ENCODE measurements at regions not wholly inside any gene's neighbourhood (a gene's known extent, or its start where the extent isn't known, plus 50 kb on each side); places are given as distances from the start of the nearest gene placed in this dataset.

DNA sequence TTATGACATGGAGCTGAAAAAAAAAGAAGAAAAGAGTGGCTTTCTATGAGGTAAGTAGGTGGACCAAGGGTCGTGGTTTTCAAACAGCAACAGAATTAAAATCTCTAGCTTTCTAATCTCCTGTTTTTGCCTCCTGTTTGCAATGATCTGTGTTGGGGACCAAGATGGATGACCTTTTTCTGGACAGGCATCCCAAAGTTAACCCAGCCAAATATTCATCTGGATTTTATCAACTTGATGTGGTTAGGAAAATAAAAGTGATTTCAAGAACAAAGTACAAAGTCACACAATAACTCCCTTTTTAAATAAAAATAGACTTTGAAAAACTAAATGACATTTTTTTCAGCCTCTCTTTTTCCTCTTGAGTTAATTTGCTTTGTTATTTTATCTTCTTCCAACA, 282.1 kb upstream of the PRDM1 start:
- H3K4me3 ChIP-seq (replicated peaks in 1 of 3; ENCODE audit: insufficient read depth in 1 of 3, low read depth in 1 of 3, low read length in 3 of 3), result no peak overlapping the region
- H3K9me1 ChIP-seq (replicated peaks; ENCODE audit: control insufficient read depth, extremely low read depth, insufficient read depth, low read length), result no peaks in the 10 kb centered on the region
- no peaks in the 10 kb centered on the region for H4K20me1 ChIP-seq (replicated peaks; ENCODE audit: control insufficient read depth, extremely low read depth, insufficient read depth, low read length)
- BruUV-seq (replicated peaks), result no TSS peak
- no peaks in the 10 kb centered on the region for H3K36me3 ChIP-seq (ENCODE audit: control insufficient read depth in 2 of 2, extremely low read depth in 1 of 2, insufficient read depth in 2 of 2, low read length in 2 of 2)
- no peaks in the 10 kb centered on the region for H3K79me2 ChIP-seq (ENCODE audit: control insufficient read depth, insufficient read depth, low read length)
- TF ChIP-seq EZH2 (IDR thresholded peaks at IDR 0.05; ENCODE audit: borderline replicate concordance, low read depth, low read length, severe bottlenecking) (no peak), POLR2AphosphoS5 (IDR thresholded peaks at IDR 0.05; ENCODE audit: insufficient read depth, low read depth, low read length) (no peak), POLR2A (IDR thresholded peaks at IDR 0.05; ENCODE audit: low read depth, low read length) (no peak), FOS (IDR thresholded peaks at IDR 0.05; ENCODE audit: borderline replicate concordance, insufficient read depth, low read length) (no peak), MYC (IDR thresholded peaks at IDR 0.05; ENCODE audit: low read depth, low read length) (no peak)
- TF ChIP-seq, protein P1, sequence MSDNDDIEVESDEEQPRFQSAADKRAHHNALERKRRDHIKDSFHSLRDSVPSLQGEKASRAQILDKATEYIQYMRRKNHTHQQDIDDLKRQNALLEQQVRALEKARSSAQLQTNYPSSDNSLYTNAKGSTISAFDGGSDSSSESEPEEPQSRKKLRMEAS (IDR thresholded peaks at IDR 0.05; ENCODE audit: insufficient read depth, insufficient read length), result no peak
- no peaks in the 10 kb centered on the region for H3K4me1 ChIP-seq (ENCODE audit: control insufficient read depth, extremely low read depth, insufficient read depth, low read length)
- intact Hi-C loops (cut with micrococcal nuclease), result no loop called here
- no peaks in the 10 kb centered on the region for H3K27me3 ChIP-seq (ENCODE audit: control insufficient read depth in 2 of 2, insufficient read depth in 2 of 2, low read length in 2 of 2)
- no peak for FAIRE-seq
- H3K9me3 ChIP-seq (replicated peaks; ENCODE audit: control insufficient read depth, insufficient read depth, low read length), result no peaks in the 10 kb centered on the region
- POLR2A ChIA-PET, result no interaction called here
- dilution Hi-C loops (cut with MboI; ENCODE audit: extremely low pct_ligation_motif_present, low sequenced_read_pairs), result no loop called here
- no peak overlapping the region for H2AFZ ChIP-seq (ENCODE audit: low read depth, low read length)
- CTCF ChIA-PET, result no interaction called here
- no peak overlapping the region for H3K9ac ChIP-seq (replicated peaks; ENCODE audit: extremely low read depth, insufficient read depth, low read length)
- H3K27ac ChIP-seq (ENCODE audit: insufficient read depth, low read depth, low read length), result no peak overlapping the region
- no peak overlapping the region for H3K4me2 ChIP-seq (ENCODE audit: insufficient read depth, low read length)
- no peak for DNase-seq (ENCODE audit: low read depth, low spot score)

DNA sequence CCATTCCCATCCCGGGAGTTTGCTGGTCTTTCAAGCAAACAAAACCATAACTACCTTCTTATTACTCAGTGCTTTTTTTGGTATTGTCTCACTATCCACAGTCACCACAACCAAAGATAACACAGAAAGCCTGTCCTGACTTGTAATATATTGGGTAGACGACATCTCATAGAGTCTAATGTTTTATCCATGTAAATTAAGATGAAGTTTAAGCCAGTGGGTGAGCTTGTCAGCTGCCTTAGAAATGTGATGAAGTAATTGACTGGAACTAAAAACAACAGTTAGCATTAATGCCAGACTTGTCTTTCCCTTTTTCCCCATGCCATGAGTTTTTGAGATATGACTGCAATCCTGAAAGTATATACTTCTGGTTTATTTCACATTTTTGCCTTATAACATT, 282.7 kb upstream of the PRDM1 start:
- H3K9ac ChIP-seq (replicated peaks; ENCODE audit: extremely low read depth, insufficient read depth, low read length), result no peak overlapping the region
- intact Hi-C loops (cut with micrococcal nuclease) (no loop called here), dilution Hi-C loops (cut with MboI; ENCODE audit: extremely low pct_ligation_motif_present, low sequenced_read_pairs) (no loop called here)
- no peaks in the 10 kb centered on the region for H3K9me3 ChIP-seq (replicated peaks; ENCODE audit: control insufficient read depth, insufficient read depth, low read length)
- FAIRE-seq, result no peak
- ChIA-PET CTCF (no interaction called here), POLR2A (no interaction called here)
- no peak for DNase-seq (ENCODE audit: low read depth, low spot score)
- no peak overlapping the region for H2AFZ ChIP-seq (ENCODE audit: low read depth, low read length)
- no peak overlapping the region for H3K4me2 ChIP-seq (ENCODE audit: insufficient read depth, low read length)
- H3K4me3 ChIP-seq (replicated peaks in 1 of 3; ENCODE audit: insufficient read depth in 1 of 3, low read depth in 1 of 3, low read length in 3 of 3), result no peak overlapping the region
- H4K20me1 ChIP-seq (replicated peaks; ENCODE audit: control insufficient read depth, extremely low read depth, insufficient read depth, low read length), result no peaks in the 10 kb centered on the region
- H3K36me3 ChIP-seq (ENCODE audit: control insufficient read depth in 2 of 2, extremely low read depth in 1 of 2, insufficient read depth in 2 of 2, low read length in 2 of 2), result no peaks in the 10 kb centered on the region
- H3K4me1 ChIP-seq (ENCODE audit: control insufficient read depth, extremely low read depth, insufficient read depth, low read length), result no peaks in the 10 kb centered on the region
- BruUV-seq (replicated peaks), result no TSS peak
- no peak overlapping the region for H3K27ac ChIP-seq (ENCODE audit: insufficient read depth, low read depth, low read length)
- H3K79me2 ChIP-seq (ENCODE audit: control insufficient read depth, insufficient read depth, low read length), result no peaks in the 10 kb centered on the region
- no peaks in the 10 kb centered on the region for H3K9me1 ChIP-seq (replicated peaks; ENCODE audit: control insufficient read depth, extremely low read depth, insufficient read depth, low read length)
- no peaks in the 10 kb centered on the region for H3K27me3 ChIP-seq (ENCODE audit: control insufficient read depth in 2 of 2, insufficient read depth in 2 of 2, low read length in 2 of 2)
- TF ChIP-seq JUN (IDR thresholded peaks at IDR 0.05; ENCODE audit: borderline replicate concordance, insufficient read depth, insufficient read length, low read depth) (no peak), POLR2AphosphoS5 (IDR thresholded peaks at IDR 0.05; ENCODE audit: insufficient read depth, low read depth, low read length) (no peak), EZH2 (IDR thresholded peaks at IDR 0.05; ENCODE audit: borderline replicate concordance, low read depth, low read length, severe bottlenecking) (no peak), POLR2A (IDR thresholded peaks at IDR 0.05; ENCODE audit: low read depth, low read length) (no peak), GATA2 (IDR thresholded peaks at IDR 0.05; ENCODE audit: insufficient read depth, insufficient read length, low read depth, low read length) (no peak), FOS (IDR thresholded peaks at IDR 0.05; ENCODE audit: borderline replicate concordance, insufficient read depth, low read length) (no peak), MYC (IDR thresholded peaks at IDR 0.05; ENCODE audit: low read depth, low read length) (no peak)
- TF ChIP-seq, protein P2, sequence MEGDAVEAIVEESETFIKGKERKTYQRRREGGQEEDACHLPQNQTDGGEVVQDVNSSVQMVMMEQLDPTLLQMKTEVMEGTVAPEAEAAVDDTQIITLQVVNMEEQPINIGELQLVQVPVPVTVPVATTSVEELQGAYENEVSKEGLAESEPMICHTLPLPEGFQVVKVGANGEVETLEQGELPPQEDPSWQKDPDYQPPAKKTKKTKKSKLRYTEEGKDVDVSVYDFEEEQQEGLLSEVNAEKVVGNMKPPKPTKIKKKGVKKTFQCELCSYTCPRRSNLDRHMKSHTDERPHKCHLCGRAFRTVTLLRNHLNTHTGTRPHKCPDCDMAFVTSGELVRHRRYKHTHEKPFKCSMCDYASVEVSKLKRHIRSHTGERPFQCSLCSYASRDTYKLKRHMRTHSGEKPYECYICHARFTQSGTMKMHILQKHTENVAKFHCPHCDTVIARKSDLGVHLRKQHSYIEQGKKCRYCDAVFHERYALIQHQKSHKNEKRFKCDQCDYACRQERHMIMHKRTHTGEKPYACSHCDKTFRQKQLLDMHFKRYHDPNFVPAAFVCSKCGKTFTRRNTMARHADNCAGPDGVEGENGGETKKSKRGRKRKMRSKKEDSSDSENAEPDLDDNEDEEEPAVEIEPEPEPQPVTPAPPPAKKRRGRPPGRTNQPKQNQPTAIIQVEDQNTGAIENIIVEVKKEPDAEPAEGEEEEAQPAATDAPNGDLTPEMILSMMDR (IDR thresholded peaks at IDR 0.05; ENCODE audit: extremely low read depth in 1 of 2, insufficient read depth in 1 of 2, low read depth in 1 of 2, low read length in 2 of 2), result no peak
- TF ChIP-seq, protein P1 (IDR thresholded peaks at IDR 0.05; ENCODE audit: insufficient read depth, insufficient read length), result no peak
